PC-3 (cell line): ENCODE measurements at regions not wholly inside any gene's neighbourhood (a gene's known extent, or its start where the extent isn't known, plus 50 kb on each side); places are given as distances from the start of the nearest gene placed in this dataset.

Experiments
- ATAC-seq: fragments of 200-7000 bp; cut with Tn5 transposase; 2 replicates; pipeline ENCODE4 v1.9.1; 2020; ENCODE audit warnings: mild to moderate bottlenecking, moderate library complexity
- BruUV-seq: library from RNA; stranded (reverse); fragments of 400-500 nt; replicated peaks from 2 replicates; lab custom pipeline; 2021; lab: Mats Ljungman, UMichigan
- CTCF ChIA-PET: fragments of 300-600 bp; sonication (Branson Sonifier 250); formaldehyde crosslinking; loops from one replicate; lab custom pipeline; 2022; ENCODE audit warnings: antibody characterized with exemption; lab: Charles Lee
- POLR2A ChIA-PET: fragments of 300-600 bp; sonication (Branson Sonifier 250); formaldehyde crosslinking; loops from one replicate; lab custom pipeline; 2022; ENCODE audit warnings: antibody characterized with exemption; ENCODE audit not compliant: unreplicated experiment; lab: Charles Lee
- DNase-seq: peaks from one replicate; pipeline ENCODE4 v3.0.0-alpha.2; 2015
- H2AFZ ChIP-seq: fragments of 300-600 bp; sonication (generic); 2 replicates; pipeline ENCODE4 v1.6.0; 2016; ENCODE audit warnings: antibody characterized with exemption, low read length
- H3F3A ChIP-seq: fragments of 300-600 bp; sonication (generic); one replicate; pipeline ENCODE4 v1.6.0; 2017; ENCODE audit warnings: antibody characterized with exemption, low read length, control low read depth, mild to moderate bottlenecking; ENCODE audit not compliant: unreplicated experiment
- H3K27ac ChIP-seq: fragments of 300-600 bp; sonication (generic); 2 replicates; pipeline ENCODE4 v1.5.1; 2016; ENCODE audit warnings: mild to moderate bottlenecking, low read length
- H3K27me3 ChIP-seq: fragments of 300-600 bp; sonication (generic); 2 replicates; pipeline ENCODE4 v1.6.1; 2016; ENCODE audit warnings: low read length, mixed read lengths
- H3K36me3 ChIP-seq: fragments of 300-600 bp; sonication (generic); 2 replicates; pipeline ENCODE4 v1.6.1; 2016; ENCODE audit warnings: low read depth, mixed run types, low read length, mixed read lengths
- H3K4me1 ChIP-seq: fragments of 300-600 bp; sonication (generic); 2 replicates; pipeline ENCODE4 v1.5.1; 2016; ENCODE audit warnings: low read length; ENCODE audit not compliant: insufficient read depth
- H3K4me2 ChIP-seq: fragments of 300-600 bp; sonication (generic); 2 replicates; pipeline ENCODE4 v1.6.0; 2016; ENCODE audit warnings: low read length
- H3K4me3 ChIP-seq: fragments of 300-600 bp; sonication (generic); 2 replicates; pipeline ENCODE4 v1.5.1; 2016; ENCODE audit warnings: mild to moderate bottlenecking, low read length, mixed read lengths
- H3K79me2 ChIP-seq: fragments of 300-600 bp; sonication (generic); 2 replicates; pipeline ENCODE4 v1.6.1; 2017; ENCODE audit warnings: low read length, mixed read lengths
- H3K9ac ChIP-seq: fragments of 300-600 bp; sonication (generic); 2 replicates; pipeline ENCODE4 v1.6.0; 2016; ENCODE audit warnings: mild to moderate bottlenecking, low read length
- H3K9me2 ChIP-seq: fragments of 300-600 bp; sonication (generic); replicated peaks from 2 replicates; pipeline ENCODE4 v1.6.1; 2016; ENCODE audit warnings: mixed run types, low read length, mixed read lengths
- H3K9me3 ChIP-seq: fragments of 300-600 bp; sonication (generic); 2 replicates; pipeline ENCODE4 v1.6.1; 2016; ENCODE audit warnings: low read length, mixed read lengths
- H4K20me1 ChIP-seq: fragments of 300-600 bp; sonication (generic); 2 replicates; pipeline ENCODE4 v1.6.1; 2016; ENCODE audit warnings: low read length, mixed read lengths
- EZH2 ChIP-seq: fragments of 300-600 bp; sonication (generic); IDR thresholded peaks from one replicate; pipeline ENCODE4 v1.6.1; 2017; ENCODE audit warnings: antibody characterized with exemption, mild to moderate bottlenecking, low read length; ENCODE audit not compliant: unreplicated experiment
- EZH2phosphoT487 ChIP-seq: fragments of 300-600 bp; sonication (generic); IDR thresholded peaks from 2 replicates; pipeline ENCODE4 v1.6.1; 2018; ENCODE audit warnings: mild to moderate bottlenecking, antibody characterized with exemption, low read length, borderline replicate concordance
- intact Hi-C: fragments of 100-400 bp; cut with micrococcal nuclease; formaldehyde crosslinking; loops from 2 replicates; pipeline ENCODE4 v1.9.0; 2023
- TF ChIP-seq, protein P1 (sequence below): fragments of 300-600 bp; sonication (generic); conservative IDR thresholded peaks from 2 replicates; pipeline ENCODE4 v1.5.1; 2017; ENCODE audit warnings: antibody characterized with exemption, low read depth, mild to moderate bottlenecking, low read length

DNA sequence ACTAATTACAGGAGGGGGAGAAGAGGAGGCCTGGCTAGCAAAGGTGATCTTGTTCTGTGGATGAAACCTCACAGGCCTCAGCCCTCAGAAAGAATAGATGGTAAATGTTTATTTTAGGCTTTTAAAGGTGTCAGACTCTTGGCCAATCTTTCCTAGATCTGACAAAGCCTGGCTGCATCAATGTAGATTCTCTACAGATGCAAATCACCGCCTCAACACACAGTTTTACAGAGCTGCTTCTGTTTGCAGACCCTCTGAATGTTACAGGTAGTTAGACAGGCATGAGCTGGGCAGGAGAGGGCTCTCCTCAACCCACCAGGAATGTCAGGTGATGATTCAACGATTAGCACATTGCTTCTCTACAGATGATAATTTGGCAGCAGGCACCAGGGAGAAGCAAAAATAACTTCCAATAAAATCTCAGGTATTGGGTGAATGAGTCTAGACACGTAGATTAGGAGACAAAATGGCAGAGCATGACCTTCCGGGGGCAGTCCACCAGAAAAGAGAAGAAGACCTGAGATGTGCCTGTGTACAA lies 105.4 kb upstream of the VANGL1 start:
- DNase-seq: no peak
- Histone ChIP-seq H3K4me3 (no peak overlapping the region), H2AFZ (no peak overlapping the region), H3K9ac (no peak overlapping the region), H3K27ac (no peak overlapping the region), H3K9me2 (no peaks in the 10 kb centered on the region), H3K36me3 (no peaks in the 10 kb centered on the region), H3K4me1 (peaks cover 6% of the 10 kb centered on the region; the same call in 1 of the 2 replicates), H4K20me1 (no peaks in the 10 kb centered on the region), H3F3A (no peaks in the 10 kb centered on the region), H3K9me3 (no peaks in the 10 kb centered on the region), H3K79me2 (no peaks in the 10 kb centered on the region), H3K4me2 (no peak overlapping the region), H3K27me3 (no peaks in the 10 kb centered on the region)
- no TSS peak for BruUV-seq
- POLR2A ChIA-PET: no interaction called here
- TF ChIP-seq, protein P1, sequence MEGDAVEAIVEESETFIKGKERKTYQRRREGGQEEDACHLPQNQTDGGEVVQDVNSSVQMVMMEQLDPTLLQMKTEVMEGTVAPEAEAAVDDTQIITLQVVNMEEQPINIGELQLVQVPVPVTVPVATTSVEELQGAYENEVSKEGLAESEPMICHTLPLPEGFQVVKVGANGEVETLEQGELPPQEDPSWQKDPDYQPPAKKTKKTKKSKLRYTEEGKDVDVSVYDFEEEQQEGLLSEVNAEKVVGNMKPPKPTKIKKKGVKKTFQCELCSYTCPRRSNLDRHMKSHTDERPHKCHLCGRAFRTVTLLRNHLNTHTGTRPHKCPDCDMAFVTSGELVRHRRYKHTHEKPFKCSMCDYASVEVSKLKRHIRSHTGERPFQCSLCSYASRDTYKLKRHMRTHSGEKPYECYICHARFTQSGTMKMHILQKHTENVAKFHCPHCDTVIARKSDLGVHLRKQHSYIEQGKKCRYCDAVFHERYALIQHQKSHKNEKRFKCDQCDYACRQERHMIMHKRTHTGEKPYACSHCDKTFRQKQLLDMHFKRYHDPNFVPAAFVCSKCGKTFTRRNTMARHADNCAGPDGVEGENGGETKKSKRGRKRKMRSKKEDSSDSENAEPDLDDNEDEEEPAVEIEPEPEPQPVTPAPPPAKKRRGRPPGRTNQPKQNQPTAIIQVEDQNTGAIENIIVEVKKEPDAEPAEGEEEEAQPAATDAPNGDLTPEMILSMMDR: no peak
- intact Hi-C loops: no loop called here
- ATAC-seq: no peak
- CTCF ChIA-PET: no interaction called here

DNA sequence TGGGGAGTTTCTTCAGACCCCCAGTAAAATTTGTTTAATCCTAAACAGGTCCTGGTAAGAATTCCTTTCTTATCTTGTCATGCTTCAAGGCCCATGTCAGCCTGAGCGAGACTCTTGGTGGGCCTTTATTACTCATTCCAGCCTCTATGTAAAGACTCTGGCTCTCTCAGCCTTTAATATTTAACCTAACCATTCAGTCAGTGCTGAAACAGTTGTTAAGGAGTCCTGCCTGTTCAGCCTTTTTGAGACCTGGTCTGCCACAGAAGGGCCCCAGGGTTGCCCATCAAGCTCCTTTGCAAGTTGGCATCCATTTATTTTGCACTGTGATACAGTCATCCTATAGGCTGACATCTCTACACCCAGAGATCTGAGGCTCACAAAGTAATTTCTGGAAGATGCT lies 107.7 kb upstream of the VANGL1 start:
- TF ChIP-seq EZH2: no peak
- TF ChIP-seq, protein P1: no peak
- TF ChIP-seq EZH2phosphoT487: no peak
- Histone ChIP-seq H3F3A (no peaks in the 10 kb centered on the region), H3K4me1 (peaks cover 19% of the 10 kb centered on the region), H3K79me2 (no peaks in the 10 kb centered on the region), H3K27ac (no peak overlapping the region), H4K20me1 (no peaks in the 10 kb centered on the region), H3K27me3 (no peaks in the 10 kb centered on the region), H3K4me3 (no peak overlapping the region), H2AFZ (no peak overlapping the region), H3K9me3 (no peaks in the 10 kb centered on the region), H3K9ac (no peak overlapping the region), H3K4me2 (no peak overlapping the region), H3K36me3 (no peaks in the 10 kb centered on the region), H3K9me2 (no peaks in the 10 kb centered on the region)
- ChIA-PET CTCF (no interaction called here), POLR2A (no interaction called here)
- intact Hi-C loops: no loop called here
- DNase-seq: no peak
- BruUV-seq: no TSS peak
- ATAC-seq: no peak

DNA sequence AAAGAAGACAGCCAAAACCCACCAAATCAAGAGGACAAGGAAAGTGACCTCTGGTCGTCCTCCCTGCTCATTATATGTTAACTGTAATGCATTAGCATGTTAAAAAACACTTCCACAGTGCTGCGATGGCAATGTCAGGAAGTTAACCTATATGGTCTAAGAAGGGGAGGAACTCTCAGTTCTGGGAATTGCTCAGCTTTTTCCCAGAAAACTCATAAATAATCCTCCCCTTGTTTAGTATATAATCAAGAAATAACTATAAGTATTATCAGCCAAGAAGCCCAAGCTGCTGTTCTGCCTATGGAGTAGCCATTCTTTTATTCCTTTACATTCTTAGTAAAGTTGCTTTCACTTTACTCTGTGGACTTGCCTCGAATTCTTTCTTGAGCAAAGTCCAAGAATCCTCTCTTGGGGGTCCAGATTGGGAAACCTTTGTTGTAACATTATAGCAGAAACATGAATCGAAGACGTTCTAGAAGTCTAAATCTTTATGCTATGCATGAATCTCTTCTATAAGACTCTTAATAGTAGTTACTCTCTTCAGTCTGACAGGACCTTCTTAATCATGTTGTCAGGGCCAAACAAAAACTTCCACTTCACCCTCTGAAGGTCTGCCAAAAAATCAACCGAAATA lies 110.0 kb upstream of the VANGL1 start:
- ATAC-seq (no peak), DNase-seq (no peak)
- peaks cover 19% of the 10 kb centered on the region for H3K4me1 ChIP-seq
- H3K9me2 ChIP-seq: no peaks in the 10 kb centered on the region
- intact Hi-C loops: no loop called here
- POLR2A ChIA-PET: no interaction called here
- no peaks in the 10 kb centered on the region for H4K20me1 ChIP-seq
- H3K4me2 ChIP-seq: no peak overlapping the region
- H3K4me3 ChIP-seq: no peak overlapping the region
- H3K9ac ChIP-seq: no peak overlapping the region
- TF ChIP-seq EZH2phosphoT487: no peak
- TF ChIP-seq EZH2: no peak
- TF ChIP-seq, protein P1: no peak
- no peak overlapping the region; the same call in 1 of the 2 replicates for H2AFZ ChIP-seq
- CTCF ChIA-PET: no interaction called here
- H3K36me3 ChIP-seq: no peaks in the 10 kb centered on the region
- no peaks in the 10 kb centered on the region for H3K9me3 ChIP-seq
- H3K27ac ChIP-seq: no peak overlapping the region
- no peaks in the 10 kb centered on the region for H3F3A ChIP-seq
- no peaks in the 10 kb centered on the region for H3K27me3 ChIP-seq
- H3K79me2 ChIP-seq: no peaks in the 10 kb centered on the region
- no TSS peak for BruUV-seq
